ENCODE measurements at regions not wholly inside any gene's neighbourhood (a gene's known extent, or its start where the extent isn't known, plus 50 kb on each side); places are given as distances from the start of the nearest gene placed in this dataset.

- Histone ChIP-seq H3K79me2 (ENCODE audit: low read length) (no peaks in the 10 kb centered on the region), H3K36me3 (replicated peaks; ENCODE audit: insufficient read depth, low read length) (no peaks in the 10 kb centered on the region), H3K4me1 (ENCODE audit: low read length) (no peaks in the 10 kb centered on the region), H2AFZ (ENCODE audit: low read length) (no peak overlapping the region), H3K9me3 (replicated peaks; ENCODE audit: insufficient read depth, low read length) (no peaks in the 10 kb centered on the region), H4K20me1 (ENCODE audit: insufficient read depth, low read length) (no peaks in the 10 kb centered on the region), H3K27me3 (replicated peaks; ENCODE audit: insufficient read depth, low read length) (peaks cover 43% of the 10 kb centered on the region), H3K4me3 (ENCODE audit: low read length) (no peak overlapping the region), H3K9ac (ENCODE audit: low read length) (no peak overlapping the region), H3K27ac (ENCODE audit: low read length) (no peak overlapping the region), H3F3A (ENCODE audit: insufficient read depth, low read length) (no peaks in the 10 kb centered on the region), H3K4me2 (ENCODE audit: low read depth, low read length) (no peak overlapping the region), H3K9me2 (replicated peaks; ENCODE audit: insufficient read depth, low read length) (no peaks in the 10 kb centered on the region)
- TF ChIP-seq CTCF (IDR thresholded peaks at IDR 0.05; ENCODE audit: low read length) (no peak), EZH2 (optimal IDR thresholded peaks at IDR 0.05; ENCODE audit: low read depth, low read length) (no peak), EZH2phosphoT487 (IDR thresholded peaks at IDR 0.05; ENCODE audit: low read length) (no peak)
- no peak for DNase-seq
Observed at GRCh38 chr9:129558551-129559505, 62.1 kb downstream of the C9orf50 start.

- Histone ChIP-seq H3K4me3 (ENCODE audit: low read length) (no peak overlapping the region), H4K20me1 (ENCODE audit: insufficient read depth, low read length) (no peaks in the 10 kb centered on the region), H2AFZ (ENCODE audit: low read length) (no peak overlapping the region), H3K36me3 (replicated peaks; ENCODE audit: insufficient read depth, low read length) (no peaks in the 10 kb centered on the region), H3F3A (ENCODE audit: insufficient read depth, low read length) (no peaks in the 10 kb centered on the region), H3K4me2 (ENCODE audit: low read depth, low read length) (no peak overlapping the region), H3K27ac (ENCODE audit: low read length) (no peak overlapping the region), H3K27me3 (replicated peaks; ENCODE audit: insufficient read depth, low read length) (peaks cover 43% of the 10 kb centered on the region), H3K9ac (ENCODE audit: low read length) (no peak overlapping the region), H3K9me2 (replicated peaks; ENCODE audit: insufficient read depth, low read length) (no peaks in the 10 kb centered on the region), H3K79me2 (ENCODE audit: low read length) (no peaks in the 10 kb centered on the region), H3K9me3 (replicated peaks; ENCODE audit: insufficient read depth, low read length) (no peaks in the 10 kb centered on the region), H3K4me1 (ENCODE audit: low read length) (no peaks in the 10 kb centered on the region)
- TF ChIP-seq CTCF (IDR thresholded peaks at IDR 0.05; ENCODE audit: low read length) (no peak), EZH2 (optimal IDR thresholded peaks at IDR 0.05; ENCODE audit: low read depth, low read length) (no peak), EZH2phosphoT487 (IDR thresholded peaks at IDR 0.05; ENCODE audit: low read length) (no peak)
- DNase-seq, result no peak
Observed at GRCh38 chr9:129558063-129558550, 62.8 kb downstream of the C9orf50 start.

GRCh38 chr9:129557192-129558036, 63.5 kb downstream of the C9orf50 start:
- H3K4me1 ChIP-seq (ENCODE audit: low read length), result no peaks in the 10 kb centered on the region
- no peaks in the 10 kb centered on the region for H3K9me2 ChIP-seq (replicated peaks; ENCODE audit: insufficient read depth, low read length)
- no peaks in the 10 kb centered on the region for H3F3A ChIP-seq (ENCODE audit: insufficient read depth, low read length)
- DNase-seq, result no peak
- H3K4me3 ChIP-seq (ENCODE audit: low read length), result no peak overlapping the region
- H3K36me3 ChIP-seq (replicated peaks; ENCODE audit: insufficient read depth, low read length), result no peaks in the 10 kb centered on the region
- no peaks in the 10 kb centered on the region for H4K20me1 ChIP-seq (ENCODE audit: insufficient read depth, low read length)
- no peaks in the 10 kb centered on the region for H3K79me2 ChIP-seq (ENCODE audit: low read length)
- H3K9me3 ChIP-seq (replicated peaks; ENCODE audit: insufficient read depth, low read length), result no peaks in the 10 kb centered on the region
- no peak overlapping the region for H3K27ac ChIP-seq (ENCODE audit: low read length)
- TF ChIP-seq CTCF (IDR thresholded peaks at IDR 0.05; ENCODE audit: low read length), result no peak
- no peak for TF ChIP-seq EZH2phosphoT487 (IDR thresholded peaks at IDR 0.05; ENCODE audit: low read length)
- no peak for TF ChIP-seq EZH2 (optimal IDR thresholded peaks at IDR 0.05; ENCODE audit: low read depth, low read length)
- H3K9ac ChIP-seq (ENCODE audit: low read length), result no peak overlapping the region
- H3K27me3 ChIP-seq (replicated peaks; ENCODE audit: insufficient read depth, low read length), result peaks cover 36% of the 10 kb centered on the region
- no peak overlapping the region for H3K4me2 ChIP-seq (ENCODE audit: low read depth, low read length)
- no peak overlapping the region for H2AFZ ChIP-seq (ENCODE audit: low read length)

Measured in MM.1S (cell line).